K562 (cell line): ENCODE measurements at regions not wholly inside any gene's neighbourhood (a gene's known extent, or its start where the extent isn't known, plus 50 kb on each side); places are given as distances from the start of the nearest gene placed in this dataset.

Experiments
- ATF2 ChIP-seq: sonication (generic); formaldehyde crosslinking; IDR thresholded peaks from 2 replicates; pipeline ENCODE4 v1.8.1; 2022; ENCODE audit warnings: missing genetic modification reagents
- GABPA ChIP-seq: fragments of 200-800 bp; sonication (Bioruptor generic); conservative IDR thresholded peaks from 2 replicates; pipeline ENCODE4 v1.6.1; 2016; ENCODE audit warnings: low read depth, missing genetic modification characterization, missing compliant biosample characterization
- HMBOX1 ChIP-seq: sonication (generic); IDR thresholded peaks from 2 replicates; pipeline ENCODE4 v1.6.1; 2016
- MAFK ChIP-seq: IDR thresholded peaks from 2 replicates; pipeline ENCODE4 v1.6.1; 2011; ENCODE audit warnings: low read length, improper control_type of control experiment
- MED1 ChIP-seq: sonication (generic); formaldehyde crosslinking; IDR thresholded peaks from 2 replicates; pipeline ENCODE4 v1.8.1; 2023; ENCODE audit warnings: missing genetic modification reagents, borderline replicate concordance
- MEIS2 ChIP-seq: fragments of 450-650 bp; IDR thresholded peaks from 2 replicates; pipeline ENCODE4 v1.6.1; 2014; ENCODE audit warnings: mild to moderate bottlenecking; ENCODE audit not compliant: partially characterized antibody
- MIER1 ChIP-seq: fragments of 450-650 bp; IDR thresholded peaks from 2 replicates; pipeline ENCODE4 v1.6.1; 2016; ENCODE audit warnings: antibody characterized with exemption, mild to moderate bottlenecking, low read depth
- MITF ChIP-seq: IDR thresholded peaks from 2 replicates; pipeline ENCODE4 v1.6.1; 2014; ENCODE audit warnings: antibody characterized with exemption
- PKNOX1 ChIP-seq: fragments of 450-650 bp; IDR thresholded peaks from 2 replicates; pipeline ENCODE4 v1.6.1; 2016
- PURB ChIP-seq: sonication (generic); formaldehyde crosslinking; IDR thresholded peaks from 2 replicates; pipeline ENCODE4 v1.9.0; 2021; ENCODE audit warnings: low read depth, mild to moderate bottlenecking, missing genetic modification reagents
- SAP30 ChIP-seq: fragments of 200-600 bp; sonication (generic); IDR thresholded peaks from 2 replicates; pipeline ENCODE4 v1.6.1; 2012; ENCODE audit warnings: borderline replicate concordance, low read depth, mild to moderate bottlenecking, moderate library complexity, low read length, control low read depth, inconsistent platforms; ENCODE audit not compliant: insufficient read depth, poor library complexity, severe bottlenecking
- TEAD1 ChIP-seq, 2 experiments: fragments of 450-650 bp in 1 of 2; sonication (generic) in 1 of 2; formaldehyde crosslinking; IDR thresholded peaks; 2 replicates each; pipeline versions ENCODE4 v1.4.0 to v1.8.0; 2020 to 2022; ENCODE audit warnings: mild to moderate bottlenecking in 2 of 2, missing genetic modification reagents in 1 of 2
- TRIM24 ChIP-seq, 2 experiments: fragments of 450-650 bp; IDR thresholded peaks; 2 replicates each; pipeline ENCODE4 v1.6.1; 2016
- TSHZ1 ChIP-seq: fragments of 250-450 bp; sonication (Bioruptor Pico); IDR thresholded peaks from 2 replicates; pipeline ENCODE4 v1.4.0; 2020; ENCODE audit warnings: mild to moderate bottlenecking, moderate library complexity
- ZNF124 ChIP-seq: sonication (generic); formaldehyde crosslinking; IDR thresholded peaks from 2 replicates; pipeline ENCODE4 v1.8.1; 2022; ENCODE audit warnings: missing genetic modification reagents
- ZNF41 ChIP-seq: fragments of 250-450 bp; sonication (Bioruptor Pico); conservative IDR thresholded peaks from 2 replicates; pipeline ENCODE4 v1.4.0; 2020; ENCODE audit warnings: mild to moderate bottlenecking
- ZNF57 ChIP-seq: fragments of 450-650 bp; formaldehyde crosslinking; IDR thresholded peaks from 2 replicates; pipeline ENCODE4 v1.4.0; 2020; ENCODE audit warnings: mild to moderate bottlenecking, moderate library complexity
- TF ChIP-seq, protein P1 (sequence below), 3 experiments: IDR thresholded peaks in 2 of 3; conservative IDR thresholded peaks in 1 of 3; 2 replicates each; pipeline ENCODE4 v1.5.1; 2011 to 2012; ENCODE audit warnings: low read length in 3 of 3, mild to moderate bottlenecking in 3 of 3, control low read depth in 2 of 3, improper control_type of control experiment in 1 of 3, inconsistent platforms in 1 of 3, low read depth in 1 of 3, mixed read lengths in 1 of 3, moderate library complexity in 1 of 3; ENCODE audit not compliant: insufficient read depth in 2 of 3

DNA sequence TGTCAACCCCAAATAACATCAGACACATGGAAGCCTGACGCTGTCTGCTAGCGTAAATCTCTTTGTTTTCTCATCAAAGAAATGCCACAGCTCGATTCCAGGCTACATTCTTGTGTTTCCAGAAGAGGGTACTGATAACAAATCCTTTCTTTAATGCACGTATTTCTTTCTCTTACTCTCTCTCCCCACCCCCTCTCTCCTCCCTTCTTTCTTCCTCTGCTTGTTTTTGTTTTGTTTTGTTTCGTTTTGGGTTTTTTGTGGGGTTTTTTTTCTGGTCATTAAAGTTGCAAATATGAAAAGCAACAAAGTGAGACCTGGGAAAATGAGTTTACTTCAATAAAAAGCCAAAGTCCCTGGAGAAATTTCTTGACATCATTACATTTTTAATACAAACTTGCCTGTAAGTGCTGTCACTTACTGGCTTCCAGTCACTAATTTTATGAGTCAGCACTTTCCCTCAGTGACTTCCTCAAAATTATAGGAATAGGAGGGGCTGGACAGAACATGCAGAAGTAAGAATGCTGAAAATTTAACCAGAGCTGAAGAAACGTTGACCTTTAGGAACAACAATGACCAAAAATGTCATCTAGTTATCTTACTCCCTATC, 106.7 kb upstream of the NABP1 start (continued):
- TF ChIP-seq TSHZ1 (CRISPR knock-in tag) (no peak), MAFK (peak; percentile 99), PURB (no peak), MITF (no peak), MED1 (no peak), ZNF41 (CRISPR knock-in tag) (no peak), TEAD1 (CRISPR knock-in tag; IDR thresholded peaks at IDR 0.05) (no peak), HMBOX1 (peak; percentile 65), ATF2 (CRISPR knock-in tag) (no peak), TRIM24 (IDR thresholded peaks at IDR 0.05) (peak in 1 of 2 experiments; percentile 61; a peak in 1 of 4 replicates), MEIS2 (peak; percentile 4), GABPA (tag) (peak; percentile 32; the same call in 1 of the 2 replicates), PKNOX1 (peak; percentile 70; the same call in 1 of the 2 replicates), SAP30 (no peak), MIER1 (no peak), ZNF57 (CRISPR knock-in tag) (no peak), ZNF124 (CRISPR knock-in tag) (no peak)
- TF ChIP-seq, protein P1, sequence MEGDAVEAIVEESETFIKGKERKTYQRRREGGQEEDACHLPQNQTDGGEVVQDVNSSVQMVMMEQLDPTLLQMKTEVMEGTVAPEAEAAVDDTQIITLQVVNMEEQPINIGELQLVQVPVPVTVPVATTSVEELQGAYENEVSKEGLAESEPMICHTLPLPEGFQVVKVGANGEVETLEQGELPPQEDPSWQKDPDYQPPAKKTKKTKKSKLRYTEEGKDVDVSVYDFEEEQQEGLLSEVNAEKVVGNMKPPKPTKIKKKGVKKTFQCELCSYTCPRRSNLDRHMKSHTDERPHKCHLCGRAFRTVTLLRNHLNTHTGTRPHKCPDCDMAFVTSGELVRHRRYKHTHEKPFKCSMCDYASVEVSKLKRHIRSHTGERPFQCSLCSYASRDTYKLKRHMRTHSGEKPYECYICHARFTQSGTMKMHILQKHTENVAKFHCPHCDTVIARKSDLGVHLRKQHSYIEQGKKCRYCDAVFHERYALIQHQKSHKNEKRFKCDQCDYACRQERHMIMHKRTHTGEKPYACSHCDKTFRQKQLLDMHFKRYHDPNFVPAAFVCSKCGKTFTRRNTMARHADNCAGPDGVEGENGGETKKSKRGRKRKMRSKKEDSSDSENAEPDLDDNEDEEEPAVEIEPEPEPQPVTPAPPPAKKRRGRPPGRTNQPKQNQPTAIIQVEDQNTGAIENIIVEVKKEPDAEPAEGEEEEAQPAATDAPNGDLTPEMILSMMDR (IDR thresholded peaks at IDR 0.05 in 2 of 3, conservative IDR thresholded peaks at IDR 0.05 in 1 of 3; ENCODE audit: insufficient read depth in 2 of 3, low read depth in 1 of 3, low read length in 3 of 3) = peak; percentile 15 to 61 (median 34); a peak in 4 of 6 replicates
